GM13976 (cell line): ENCODE measurements at regions not wholly inside any gene's neighbourhood (a gene's known extent, or its start where the extent isn't known, plus 50 kb on each side); places are given as distances from the start of the nearest gene placed in this dataset.

ENCODE experiments used
- DNase-seq: peaks from one replicate; pipeline ENCODE4 v3.0.0; 2012; ENCODE audit warnings: low spot score
- CTCF ChIP-seq: IDR thresholded peaks from 2 replicates; pipeline ENCODE4 v1.5.1; 2012; ENCODE audit warnings: borderline replicate concordance, mild to moderate bottlenecking; ENCODE audit not compliant: insufficient read depth; ENCODE audit errors: extremely low read depth, missing control alignments, control extremely low read depth
- in situ Hi-C: fragments of 300-500 bp; cut with MboI; formaldehyde crosslinking; loops from one replicate; pipeline ENCODE4 v1.12.0; 2022; ENCODE audit warnings: low sequenced_read_pairs, mixed read lengths, inconsistent platforms; ENCODE audit not compliant: unreplicated experiment

- in situ Hi-C loops, result no loop called here
Observed at GRCh38 chr13:55566334-55566733, 1574.4 kb upstream of the PRR20A start.

GRCh38 chr13:55566779-55567178 is 1573.9 kb upstream of the PRR20A start:
- TF ChIP-seq CTCF, result no peak
- in situ Hi-C loops, result no loop called here
- no peak for DNase-seq

More at GRCh38 chr13:55566334-55566733, 1574.4 kb upstream of the PRR20A start:
- no peak for TF ChIP-seq CTCF
- DNase-seq, result no peak

GRCh38 chr13:55567721-55568625 is 1572.7 kb upstream of the PRR20A start:
- TF ChIP-seq CTCF, result no peak
- DNase-seq, result no peak
- in situ Hi-C loops, result no loop called here

GRCh38 chr13:55569082-55569481 is 1571.6 kb upstream of the PRR20A start:
- TF ChIP-seq CTCF, result no peak
- in situ Hi-C loops, result no loop called here
- no peak for DNase-seq

GRCh38 chr13:55569514-55569913 is 1571.2 kb upstream of the PRR20A start:
- in situ Hi-C loops, result no loop called here
- TF ChIP-seq CTCF, result no peak

GRCh38 chr13:55570371-55570770 is 1570.3 kb upstream of the PRR20A start:
- no peak for DNase-seq
- no peak for TF ChIP-seq CTCF

More at GRCh38 chr13:55569514-55569913, 1571.2 kb upstream of the PRR20A start:
- DNase-seq, result no peak

More at GRCh38 chr13:55570371-55570770, 1570.3 kb upstream of the PRR20A start:
- in situ Hi-C loops, result no loop called here
